Glomerular visceral epithelial cell (primary cell): ENCODE measurements at regions not wholly inside any gene's neighbourhood (a gene's known extent, or its start where the extent isn't known, plus 50 kb on each side); places are given as distances from the start of the nearest gene placed in this dataset.
"Not testable (repeated sequence)": the region's sequence is repeated elsewhere in the genome, so short reads cannot be mapped to it uniquely, and the experiment has no call there.

ENCODE experiments used
- DNase-seq: peaks from one replicate; pipeline ENCODE4 v3.0.0-alpha.2; 2016; ENCODE audit errors: extremely low spot score

- DNase-seq: no peak
Measured at GRCh38 chr1:212495766-212496494, 63.2 kb downstream of the NENF start.

GRCh38 chr1:212496682-212497081, 64.0 kb downstream of the NENF start:
- DNase-seq: no peak

- DNase-seq: no peak
Measured at GRCh38 chr1:212497553-212497952, 64.8 kb downstream of the NENF start.

- peak; percentile 71 for DNase-seq
Measured at GRCh38 chr1:212498283-212499040, 65.7 kb downstream of the NENF start.

GRCh38 chr1:212500351-212500750, 67.6 kb downstream of the NENF start:
- DNase-seq: no peak

- no peak for DNase-seq
Measured at GRCh38 chr1:212500983-212501382, 68.3 kb downstream of the NENF start.

GRCh38 chr1:212503714-212504113, 71.0 kb downstream of the NENF start:
- no peak for DNase-seq

GRCh38 chr1:212504171-212504803, 71.6 kb downstream of the NENF start:
- DNase-seq: no peak

GRCh38 chr1:212506666-212507065, 73.9 kb downstream of the NENF start:
- DNase-seq: no peak

- DNase-seq: no peak
Measured at GRCh38 chr1:212507369-212507768, 74.6 kb downstream of the NENF start.

- DNase-seq: peak; percentile 85
Measured at GRCh38 chr1:212512816-212513559, 80.3 kb downstream of the NENF start.

- DNase-seq: no peak
Measured at GRCh38 chr1:212513586-212513985, 80.9 kb downstream of the NENF start.

- DNase-seq: peak; percentile 93
Measured at GRCh38 chr1:212514056-212514614, 81.4 kb downstream of the NENF start.

- DNase-seq: no peak
Measured at GRCh38 chr1:212514782-212515181, 82.1 kb downstream of the NENF start.

GRCh38 chr1:212515329-212515760, 82.6 kb downstream of the NENF start:
- DNase-seq: no peak

GRCh38 chr1:212516012-212516411, 83.3 kb downstream of the NENF start:
- not testable (repeated sequence) for DNase-seq

GRCh38 chr1:212518188-212519054, 85.7 kb downstream of the NENF start:
- peak; percentile 25 for DNase-seq

GRCh38 chr1:212519131-212519530, 86.4 kb downstream of the NENF start:
- DNase-seq: no peak

- no peak for DNase-seq
Measured at GRCh38 chr1:212520299-212520698, 87.6 kb downstream of the NENF start.

- DNase-seq: no peak
Measured at GRCh38 chr1:212520746-212521145, 87.8 kb upstream of the ATF3 start.
